HAP-1 (cell line): ENCODE measurements at regions not wholly inside any gene's neighbourhood (a gene's known extent, or its start where the extent isn't known, plus 50 kb on each side); places are given as distances from the start of the nearest gene placed in this dataset.

Experiments used
- DNase-seq, 2 experiments: peaks; one replicate each; pipeline ENCODE4 v3.0.0-alpha.2; 2016 to 2020; ENCODE audit warnings: low spot score in 2 of 2
- H3K27me3 ChIP-seq: fragments of 250-450 bp; sonication (Bioruptor Pico); 2 replicates; pipeline ENCODE4 v1.5.1; 2020; ENCODE audit warnings: low read depth, mild to moderate bottlenecking, moderate library complexity
- H3K36me3 ChIP-seq: fragments of 250-450 bp; sonication (Bioruptor Pico); replicated peaks from 2 replicates; pipeline ENCODE4 v1.5.1; 2020; ENCODE audit warnings: mild to moderate bottlenecking
- H3K4me1 ChIP-seq: fragments of 250-450 bp; sonication (Bioruptor Pico); 2 replicates; pipeline ENCODE4 v1.5.1; 2020; ENCODE audit warnings: mild to moderate bottlenecking
- H3K4me3 ChIP-seq: fragments of 250-450 bp; sonication (Bioruptor Pico); 2 replicates; pipeline ENCODE4 v1.5.1; 2020; ENCODE audit warnings: mild to moderate bottlenecking, moderate library complexity
- H3K9me3 ChIP-seq: fragments of 250-450 bp; sonication (Bioruptor Pico); 2 replicates; pipeline ENCODE4 v1.5.1; 2020; ENCODE audit warnings: mild to moderate bottlenecking, moderate library complexity
- in situ Hi-C: fragments of 300-500 bp; cut with MboI; formaldehyde crosslinking; loops from 3 replicates; pipeline ENCODE4 v1.14.3; 2020; ENCODE audit warnings: low sequenced_read_pairs, inconsistent platforms, mixed read lengths

- in situ Hi-C loops: loop anchor here (25.0 kb wide), 1 partner anchor 1000 kb away; no protein-coding TSS in a partner anchor
- H3K27me3 ChIP-seq: no peaks in the 10 kb centered on the region
Observed at GRCh38 chr2:146912536-146912935, 932.3 kb upstream of the ACVR2A start.

GRCh38 chr2:146908776-146909175, 936.1 kb upstream of the ACVR2A start:
- no peak for DNase-seq
- H3K9me3 ChIP-seq: no peaks in the 10 kb centered on the region
- no peak overlapping the region for H3K4me3 ChIP-seq
- no peaks in the 10 kb centered on the region for H3K4me1 ChIP-seq
- no peaks in the 10 kb centered on the region for H3K27me3 ChIP-seq
- in situ Hi-C loops: loop anchor here (25.0 kb wide), 1 partner anchor 1004 kb away; no protein-coding TSS in a partner anchor
- H3K36me3 ChIP-seq: no peaks in the 10 kb centered on the region

More at GRCh38 chr2:146912536-146912935, 932.3 kb upstream of the ACVR2A start:
- no peak overlapping the region for H3K4me3 ChIP-seq
- no peaks in the 10 kb centered on the region for H3K4me1 ChIP-seq
- DNase-seq: no peak
- no peaks in the 10 kb centered on the region for H3K36me3 ChIP-seq
- no peaks in the 10 kb centered on the region for H3K9me3 ChIP-seq

- Histone ChIP-seq H3K4me3 (no peak overlapping the region), H3K27me3 (no peaks in the 10 kb centered on the region; the same call in 1 of the 2 replicates), H3K36me3 (no peaks in the 10 kb centered on the region), H3K4me1 (no peaks in the 10 kb centered on the region), H3K9me3 (no peaks in the 10 kb centered on the region)
- no peak for DNase-seq
- in situ Hi-C loops: no loop called here
Observed at GRCh38 chr2:146898083-146898482, 946.7 kb upstream of the ACVR2A start.

- H3K27me3 ChIP-seq: no peaks in the 10 kb centered on the region; the same call in 1 of the 2 replicates
- no peaks in the 10 kb centered on the region for H3K9me3 ChIP-seq
- H3K36me3 ChIP-seq: no peaks in the 10 kb centered on the region
- H3K4me3 ChIP-seq: no peak overlapping the region
- no peaks in the 10 kb centered on the region for H3K4me1 ChIP-seq
- in situ Hi-C loops: no loop called here
- no peak for DNase-seq
Observed at GRCh38 chr2:146894514-146894913, 950.3 kb upstream of the ACVR2A start.

- no peaks in the 10 kb centered on the region; the same call in 1 of the 2 replicates for H3K27me3 ChIP-seq
- no peaks in the 10 kb centered on the region for H3K4me1 ChIP-seq
- H3K4me3 ChIP-seq: no peak overlapping the region
- H3K36me3 ChIP-seq: no peaks in the 10 kb centered on the region
- no peak for DNase-seq
- no peaks in the 10 kb centered on the region for H3K9me3 ChIP-seq
- in situ Hi-C loops: no loop called here
Observed at GRCh38 chr2:146893500-146894041, 951.3 kb upstream of the ACVR2A start.

GRCh38 chr2:146890491-146890890, 954.3 kb upstream of the ACVR2A start:
- DNase-seq: no peak
- Histone ChIP-seq H3K36me3 (no peaks in the 10 kb centered on the region), H3K4me1 (no peaks in the 10 kb centered on the region), H3K27me3 (no peaks in the 10 kb centered on the region), H3K9me3 (no peaks in the 10 kb centered on the region), H3K4me3 (no peak overlapping the region)
- in situ Hi-C loops: no loop called here

- H3K9me3 ChIP-seq: no peaks in the 10 kb centered on the region
- in situ Hi-C loops: no loop called here
- DNase-seq: no peak
- no peaks in the 10 kb centered on the region for H3K36me3 ChIP-seq
- no peaks in the 10 kb centered on the region for H3K27me3 ChIP-seq
- H3K4me3 ChIP-seq: no peak overlapping the region
- H3K4me1 ChIP-seq: no peaks in the 10 kb centered on the region
Observed at GRCh38 chr2:146879882-146880281, 964.9 kb upstream of the ACVR2A start.

GRCh38 chr2:146874260-146874658, 970.6 kb upstream of the ACVR2A start:
- H3K4me3 ChIP-seq: no peak overlapping the region
- in situ Hi-C loops: no loop called here
- H3K9me3 ChIP-seq: no peaks in the 10 kb centered on the region
- no peaks in the 10 kb centered on the region for H3K36me3 ChIP-seq
- DNase-seq: no peak
- no peaks in the 10 kb centered on the region for H3K27me3 ChIP-seq
- no peaks in the 10 kb centered on the region; the same call in 1 of the 2 replicates for H3K4me1 ChIP-seq

GRCh38 chr2:146873646-146874259, 971.1 kb upstream of the ACVR2A start:
- in situ Hi-C loops: no loop called here
- Histone ChIP-seq H3K36me3 (no peaks in the 10 kb centered on the region), H3K4me3 (no peak overlapping the region), H3K4me1 (no peaks in the 10 kb centered on the region; the same call in 1 of the 2 replicates), H3K27me3 (no peaks in the 10 kb centered on the region), H3K9me3 (no peaks in the 10 kb centered on the region)
- DNase-seq: no peak

GRCh38 chr2:146873056-146873455, 971.8 kb upstream of the ACVR2A start:
- in situ Hi-C loops: no loop called here

GRCh38 chr2:146870691-146871090, 974.1 kb upstream of the ACVR2A start:
- Histone ChIP-seq H3K9me3 (no peaks in the 10 kb centered on the region), H3K27me3 (no peaks in the 10 kb centered on the region), H3K4me1 (no peaks in the 10 kb centered on the region; the same call in 1 of the 2 replicates), H3K4me3 (no peak overlapping the region), H3K36me3 (no peaks in the 10 kb centered on the region)
- in situ Hi-C loops: no loop called here
- no peak for DNase-seq

More at GRCh38 chr2:146873056-146873455, 971.8 kb upstream of the ACVR2A start:
- DNase-seq: no peak
- H3K27me3 ChIP-seq: no peaks in the 10 kb centered on the region
- no peaks in the 10 kb centered on the region; the same call in 1 of the 2 replicates for H3K4me1 ChIP-seq
- no peaks in the 10 kb centered on the region for H3K9me3 ChIP-seq
- no peak overlapping the region for H3K4me3 ChIP-seq
- no peaks in the 10 kb centered on the region for H3K36me3 ChIP-seq

GRCh38 chr2:146869328-146869727, 975.5 kb upstream of the ACVR2A start:
- in situ Hi-C loops: no loop called here
- H3K4me3 ChIP-seq: no peak overlapping the region
- H3K4me1 ChIP-seq: no peaks in the 10 kb centered on the region; the same call in 1 of the 2 replicates
- no peaks in the 10 kb centered on the region for H3K27me3 ChIP-seq
- no peaks in the 10 kb centered on the region for H3K9me3 ChIP-seq
- peak in 1 of 2 experiments; percentile 40 for DNase-seq
- H3K36me3 ChIP-seq: no peaks in the 10 kb centered on the region

- Histone ChIP-seq H3K4me3 (no peak overlapping the region), H3K36me3 (no peaks in the 10 kb centered on the region), H3K27me3 (no peaks in the 10 kb centered on the region), H3K4me1 (no peaks in the 10 kb centered on the region; the same call in 1 of the 2 replicates), H3K9me3 (no peaks in the 10 kb centered on the region)
- no peak for DNase-seq
- in situ Hi-C loops: no loop called here
Observed at GRCh38 chr2:146868051-146868450, 976.8 kb upstream of the ACVR2A start.

- in situ Hi-C loops: no loop called here
- Histone ChIP-seq H3K9me3 (no peaks in the 10 kb centered on the region), H3K4me1 (no peaks in the 10 kb centered on the region; the same call in 1 of the 2 replicates), H3K27me3 (no peaks in the 10 kb centered on the region), H3K36me3 (no peaks in the 10 kb centered on the region), H3K4me3 (no peak overlapping the region)
- DNase-seq: no peak
Observed at GRCh38 chr2:146867477-146867986, 977.3 kb upstream of the ACVR2A start.
